ENCODE measurements at regions not wholly inside any gene's neighbourhood (a gene's known extent, or its start where the extent isn't known, plus 50 kb on each side); places are given as distances from the start of the nearest gene placed in this dataset.
"Not testable (repeated sequence)": the region's sequence is repeated elsewhere in the genome, so short reads cannot be mapped to it uniquely, and the experiment has no call there.

DNA sequence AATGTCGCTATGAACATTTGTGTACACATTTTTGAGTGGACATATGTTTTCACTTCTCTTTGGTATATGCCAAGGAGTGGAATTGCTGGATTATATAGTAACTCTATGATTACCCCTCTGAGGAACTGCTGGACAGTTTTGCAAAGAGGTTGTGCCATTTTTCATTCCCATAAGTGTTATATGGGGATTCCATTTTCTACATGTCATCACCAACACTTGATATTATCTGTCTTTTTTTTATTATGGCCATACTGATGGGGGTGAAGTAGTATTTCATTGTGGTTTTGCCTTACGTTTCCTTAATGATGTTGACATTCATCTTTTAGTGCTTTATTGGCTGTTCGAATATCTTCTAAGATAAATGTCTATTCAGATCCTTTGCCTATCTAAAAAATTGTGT lies 171.8 kb upstream of the LAMA2 start:
- Histone ChIP-seq H3K4me1 (no peaks in the 10 kb centered on the region), H3K36me3 (no peaks in the 10 kb centered on the region), H3K9me3 (no peaks in the 10 kb centered on the region), H3K27ac (no peak overlapping the region), H3K27me3 (no peaks in the 10 kb centered on the region), H3K4me3 (no peak overlapping the region)
- no peak for TF ChIP-seq EP300 (IDR thresholded peaks at IDR 0.05)
- TF ChIP-seq POLR2AphosphoS5 (IDR thresholded peaks at IDR 0.05), result no peak
- TF ChIP-seq POLR2A (IDR thresholded peaks at IDR 0.05), result no peak
- TF ChIP-seq, protein P1, sequence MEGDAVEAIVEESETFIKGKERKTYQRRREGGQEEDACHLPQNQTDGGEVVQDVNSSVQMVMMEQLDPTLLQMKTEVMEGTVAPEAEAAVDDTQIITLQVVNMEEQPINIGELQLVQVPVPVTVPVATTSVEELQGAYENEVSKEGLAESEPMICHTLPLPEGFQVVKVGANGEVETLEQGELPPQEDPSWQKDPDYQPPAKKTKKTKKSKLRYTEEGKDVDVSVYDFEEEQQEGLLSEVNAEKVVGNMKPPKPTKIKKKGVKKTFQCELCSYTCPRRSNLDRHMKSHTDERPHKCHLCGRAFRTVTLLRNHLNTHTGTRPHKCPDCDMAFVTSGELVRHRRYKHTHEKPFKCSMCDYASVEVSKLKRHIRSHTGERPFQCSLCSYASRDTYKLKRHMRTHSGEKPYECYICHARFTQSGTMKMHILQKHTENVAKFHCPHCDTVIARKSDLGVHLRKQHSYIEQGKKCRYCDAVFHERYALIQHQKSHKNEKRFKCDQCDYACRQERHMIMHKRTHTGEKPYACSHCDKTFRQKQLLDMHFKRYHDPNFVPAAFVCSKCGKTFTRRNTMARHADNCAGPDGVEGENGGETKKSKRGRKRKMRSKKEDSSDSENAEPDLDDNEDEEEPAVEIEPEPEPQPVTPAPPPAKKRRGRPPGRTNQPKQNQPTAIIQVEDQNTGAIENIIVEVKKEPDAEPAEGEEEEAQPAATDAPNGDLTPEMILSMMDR (IDR thresholded peaks at IDR 0.05), result no peak
- WGBS, 5 donors, result 87 to 90% (median 89%) methylated on average over 3 of the region's 3 CpGs
- no peak for DNase-seq
- intact Hi-C loops (cut with DNase I; ENCODE audit: low total_unique reads), result no loop called here

DNA sequence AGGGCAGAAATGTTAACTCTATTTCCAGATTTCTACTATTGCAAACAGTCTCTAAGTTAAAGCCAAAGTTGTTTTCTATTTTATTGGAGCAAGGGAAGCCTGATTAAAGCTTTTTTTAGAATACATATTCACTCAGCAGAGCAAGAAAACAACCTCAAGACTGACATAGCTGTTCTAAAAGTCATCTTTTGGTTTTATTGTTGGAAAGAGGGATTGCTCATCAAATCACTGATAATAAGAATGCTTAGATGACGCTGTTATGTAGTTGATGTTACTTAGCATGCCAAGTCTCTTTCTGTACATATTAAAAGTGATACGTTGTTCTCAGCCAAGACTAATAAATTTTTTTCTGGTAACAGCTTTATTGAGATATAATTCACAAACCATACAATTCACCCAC lies 172.6 kb upstream of the LAMA2 start:
- H3K36me3 ChIP-seq, result no peaks in the 10 kb centered on the region
- H3K27ac ChIP-seq, result no peak overlapping the region
- intact Hi-C loops (cut with DNase I; ENCODE audit: low total_unique reads), result no loop called here
- no peak overlapping the region for H3K4me3 ChIP-seq
- DNase-seq, result no peak
- no peaks in the 10 kb centered on the region for H3K9me3 ChIP-seq
- 74 to 94% (median 80%) methylated on average over 2 of the region's 2 CpGs for WGBS, 5 donors
- no peak for TF ChIP-seq EP300 (IDR thresholded peaks at IDR 0.05)
- TF ChIP-seq, protein P1 (IDR thresholded peaks at IDR 0.05), result no peak
- TF ChIP-seq POLR2A (IDR thresholded peaks at IDR 0.05), result no peak
- no peak for TF ChIP-seq POLR2AphosphoS5 (IDR thresholded peaks at IDR 0.05)
- H3K4me1 ChIP-seq, result no peaks in the 10 kb centered on the region
- no peaks in the 10 kb centered on the region for H3K27me3 ChIP-seq

DNA sequence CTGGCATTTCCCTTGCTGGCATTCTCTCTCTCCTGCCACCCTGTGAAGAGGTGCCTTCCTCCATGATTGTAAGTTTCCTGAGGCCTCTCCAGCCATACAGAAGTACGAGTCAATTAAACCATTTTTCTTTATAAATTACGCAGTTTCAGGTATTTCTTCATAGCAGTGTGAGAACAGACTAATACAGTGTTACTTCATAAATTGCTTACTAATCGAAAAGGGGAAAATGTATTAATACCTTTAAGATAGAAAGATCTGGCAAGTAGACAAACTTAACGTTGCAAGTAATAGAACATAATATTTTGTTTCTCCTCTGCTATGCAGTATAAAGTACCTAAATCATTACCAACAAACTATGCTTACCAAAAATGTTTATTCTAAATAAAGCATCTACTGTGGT lies 178.3 kb upstream of the LAMA2 start:
- DNase-seq, result no peak
- TF ChIP-seq, protein P1 (IDR thresholded peaks at IDR 0.05), result no peak
- TF ChIP-seq POLR2AphosphoS5 (IDR thresholded peaks at IDR 0.05) (no peak), EP300 (IDR thresholded peaks at IDR 0.05) (no peak), POLR2A (IDR thresholded peaks at IDR 0.05) (no peak)
- H3K9me3 ChIP-seq, result no peaks in the 10 kb centered on the region
- H3K27me3 ChIP-seq, result no peaks in the 10 kb centered on the region
- 82 to 95% (median 91%) methylated on average over 4 of the region's 4 CpGs for WGBS, 5 donors
- H3K27ac ChIP-seq, result no peak overlapping the region
- intact Hi-C loops (cut with DNase I; ENCODE audit: low total_unique reads), result no loop called here
- H3K4me1 ChIP-seq, result no peaks in the 10 kb centered on the region
- no peak overlapping the region for H3K4me3 ChIP-seq
- no peaks in the 10 kb centered on the region for H3K36me3 ChIP-seq

DNA sequence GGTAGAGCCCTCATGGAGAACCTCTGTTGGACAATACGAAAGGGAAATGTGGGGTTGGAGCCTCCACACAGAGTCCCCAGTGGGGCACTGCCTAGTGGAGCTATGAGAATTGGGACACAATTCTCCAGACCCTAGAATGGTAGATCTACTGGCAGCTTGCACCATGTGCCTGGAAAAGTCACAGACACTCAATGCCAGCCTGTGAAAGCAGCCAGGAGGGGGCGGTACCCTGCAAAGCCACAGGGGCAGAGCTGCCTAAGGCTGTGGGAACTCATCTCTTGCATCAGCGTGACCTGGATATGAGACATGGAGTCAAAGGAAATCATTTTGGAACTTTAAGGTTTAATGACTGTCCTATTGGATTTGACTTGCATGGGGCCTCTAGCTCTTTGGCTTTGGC lies 179.1 kb upstream of the LAMA2 start:
- WGBS, 5 donors, result 80 to 96% (median 92%) methylated on average over 3 of the region's 3 CpGs
- intact Hi-C loops (cut with DNase I; ENCODE audit: low total_unique reads); H3K4me1 ChIP-seq; H3K36me3 ChIP-seq; H3K4me3 ChIP-seq; H3K27ac ChIP-seq; H3K27me3 ChIP-seq; DNase-seq; H3K9me3 ChIP-seq: not testable (repeated sequence)

DNA sequence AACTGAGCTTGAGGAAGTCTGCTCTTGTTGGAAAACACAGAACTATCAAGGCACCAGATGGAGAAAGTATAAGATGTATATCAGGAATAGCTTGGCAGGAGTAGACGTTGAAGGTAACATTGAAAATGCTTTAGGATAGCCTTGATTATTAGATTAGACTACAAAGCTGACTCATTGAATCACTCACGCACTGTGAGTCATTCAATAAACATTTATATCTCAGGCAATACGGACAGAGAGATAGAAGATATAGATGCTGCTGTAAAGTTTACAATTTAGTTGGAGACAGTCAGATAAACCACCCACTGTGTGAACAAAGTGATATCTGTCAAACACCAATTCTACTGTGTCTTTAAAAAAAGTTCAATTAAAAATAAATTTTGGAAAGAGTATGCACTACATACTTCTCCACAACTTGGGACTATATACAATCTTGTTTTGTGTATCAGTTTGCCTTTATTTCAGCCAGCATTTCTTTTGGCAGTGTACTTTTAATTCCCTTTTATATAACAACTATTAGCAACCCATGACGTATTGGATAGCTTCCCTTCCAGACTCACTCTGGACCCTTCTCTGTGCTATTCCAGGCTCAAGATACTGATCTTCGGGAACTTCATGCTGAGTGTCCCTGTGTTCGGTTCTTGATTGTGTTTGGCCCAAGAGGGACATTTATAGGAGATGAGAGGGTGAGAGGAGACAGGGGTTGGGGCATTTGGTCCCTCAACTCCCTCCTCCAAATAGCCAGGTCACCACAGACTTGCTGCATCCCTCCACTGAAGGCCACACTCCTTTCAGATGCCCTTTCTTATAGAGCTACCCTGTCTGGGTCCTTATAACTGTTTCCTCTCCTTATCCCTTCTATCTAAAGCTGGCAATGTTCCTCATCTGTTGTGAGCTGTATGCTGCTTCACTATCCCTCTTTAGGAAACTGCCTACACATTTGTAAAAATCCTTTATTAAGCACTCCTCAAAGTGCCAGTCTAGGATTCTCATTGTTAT lies 176.6 kb upstream of the PTPRK start:
- intact Hi-C loops (cut with DNase I; ENCODE audit: low total_unique reads), result no loop called here
- H3K4me3 ChIP-seq, result no peak overlapping the region
- H3K4me1 ChIP-seq, result no peaks in the 10 kb centered on the region
- 56 to 61% (median 59%) methylated on average over 6 of the region's 6 CpGs for WGBS, 5 donors
- TF ChIP-seq POLR2AphosphoS5 (IDR thresholded peaks at IDR 0.05) (no peak), EP300 (IDR thresholded peaks at IDR 0.05) (no peak), POLR2A (IDR thresholded peaks at IDR 0.05) (no peak)
- TF ChIP-seq, protein P1 (IDR thresholded peaks at IDR 0.05), result no peak
- no peak for DNase-seq
- no peak overlapping the region for H3K27ac ChIP-seq
- no peaks in the 10 kb centered on the region for H3K27me3 ChIP-seq
- no peaks in the 10 kb centered on the region for H3K9me3 ChIP-seq
- H3K36me3 ChIP-seq, result no peaks in the 10 kb centered on the region

All from stomach (tissue), 8 donors.